Thyroid gland (tissue), 4 donors: ENCODE measurements at regions not wholly inside any gene's neighbourhood (a gene's known extent, or its start where the extent isn't known, plus 50 kb on each side); places are given as distances from the start of the nearest gene placed in this dataset.

ENCODE experiments used
- DNase-seq, 2 donors: peaks; one replicate each; pipeline ENCODE4 v3.0.0-alpha.2; 2019
- H3K27ac ChIP-seq, 3 donors: fragments of 200-600 bp; sonication (generic); 1 replicate in 2 of 3; 2 replicates in 1 of 3; pipeline ENCODE4 v1.5.1; 2016 to 2019; ENCODE audit warnings: mild to moderate bottlenecking in 1 of 3, moderate library complexity in 1 of 3
- H3K27me3 ChIP-seq: fragments of 200-600 bp; sonication (generic); one replicate; pipeline ENCODE4 v1.5.1; 2019
- H3K36me3 ChIP-seq, 2 donors: fragments of 200-600 bp; sonication (generic); one replicate each; pipeline ENCODE4 v1.5.1; 2016 to 2019
- H3K4me1 ChIP-seq, 2 donors: fragments of 200-600 bp; sonication (generic); one replicate each; pipeline ENCODE4 v1.5.1; 2017 to 2019
- H3K4me3 ChIP-seq, 3 donors: fragments of 200-600 bp; sonication (generic); replicated peaks in 1 of 3; 1 replicate in 2 of 3; 2 replicates in 1 of 3; pipeline ENCODE4 v1.5.1; 2016; ENCODE audit warnings: mild to moderate bottlenecking in 1 of 3
- H3K9me3 ChIP-seq: fragments of 200-600 bp; sonication (generic); one replicate; pipeline ENCODE4 v1.5.1; 2017
- CTCF ChIP-seq, 6 experiments: fragments of 200-600 bp in 3 of 6; fragments of 450-650 bp in 3 of 6; sonication (generic) in 3 of 6; IDR thresholded peaks; one replicate each; pipeline ENCODE4 v1.5.1; 2016 to 2019; ENCODE audit warnings: antibody characterized with exemption in 6 of 6, mild to moderate bottlenecking in 2 of 6, inconsistent platforms in 1 of 6, moderate library complexity in 1 of 6
- POLR2A ChIP-seq, 2 donors: fragments of 450-650 bp; IDR thresholded peaks; one replicate each; pipeline ENCODE4 v1.6.1; 2017; ENCODE audit warnings: antibody characterized with exemption in 2 of 2, mild to moderate bottlenecking in 2 of 2, moderate library complexity in 1 of 2
- WGBS, 2 donors: methylation state at CpG; one replicate each; pipeline ENCODE4 v1.1.5; 2017; 5-methylcytosine and 5-hydroxymethylcytosine counted together
- intact Hi-C: fragments of 100-400 bp; cut with DNase I; formaldehyde crosslinking; loops from one replicate; pipeline ENCODE4 v1.15.1; 2023

DNA sequence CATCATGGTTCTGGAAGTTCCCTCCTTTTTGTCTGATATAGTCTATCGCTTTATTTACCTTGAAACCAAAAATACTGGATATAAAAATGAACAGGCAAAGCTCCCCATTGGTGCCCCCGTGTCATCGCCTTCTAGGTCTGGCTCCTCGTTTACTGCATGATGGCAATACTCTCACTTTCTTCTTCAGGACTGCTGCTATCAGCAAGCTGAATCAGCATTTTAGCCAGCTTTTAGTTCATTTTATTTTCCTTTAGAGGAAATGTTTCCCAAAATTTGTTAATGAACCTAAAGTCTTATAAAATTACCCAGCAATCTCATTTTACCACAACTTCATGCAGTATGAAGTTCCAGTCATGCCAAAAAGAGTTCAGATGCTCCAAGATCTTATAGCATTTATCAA, 80.5 kb downstream of the ZIC3 start:
- H3K4me3 ChIP-seq = no peak overlapping the region
- H3K9me3 ChIP-seq = no peaks in the 10 kb centered on the region
- 76 to 82% methylated on average over 4 of the region's 4 CpGs for WGBS, 2 donors
- H3K36me3 ChIP-seq = no peaks in the 10 kb centered on the region
- no peaks in the 10 kb centered on the region for H3K27me3 ChIP-seq
- intact Hi-C loops = no loop called here
- H3K4me1 ChIP-seq = no peaks in the 10 kb centered on the region
- TF ChIP-seq CTCF (IDR thresholded peaks at IDR 0.05) (no peak), POLR2A (IDR thresholded peaks at IDR 0.05) (no peak)
- no peak overlapping the region for H3K27ac ChIP-seq
- no peak for DNase-seq

DNA sequence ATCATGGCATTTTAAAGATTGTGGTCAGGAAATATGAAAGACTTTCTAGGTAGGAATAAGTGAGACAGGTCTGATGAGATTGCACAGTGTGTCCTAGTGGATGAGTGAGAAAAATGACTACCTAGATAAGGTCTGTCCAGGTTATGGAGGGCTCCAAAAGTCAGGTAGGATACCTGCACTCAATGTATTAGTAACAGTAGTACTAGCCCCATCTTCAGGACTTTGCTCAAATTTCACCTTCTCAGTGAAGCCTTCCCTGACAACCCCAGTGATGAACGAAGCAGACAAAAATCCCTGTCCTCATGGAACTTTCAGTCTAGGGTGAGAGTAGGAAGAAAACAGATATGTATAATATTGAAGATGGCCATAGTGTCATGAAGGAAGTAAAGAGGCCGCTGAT, 85.7 kb downstream of the ZIC3 start:
- intact Hi-C loops = no loop called here
- Histone ChIP-seq H3K9me3 (no peaks in the 10 kb centered on the region), H3K27ac (no peak overlapping the region), H3K4me1 (no peaks in the 10 kb centered on the region), H3K27me3 (no peaks in the 10 kb centered on the region), H3K4me3 (no peak overlapping the region), H3K36me3 (no peaks in the 10 kb centered on the region)
- TF ChIP-seq POLR2A (IDR thresholded peaks at IDR 0.05) (no peak), CTCF (IDR thresholded peaks at IDR 0.05) (no peak)
- no peak for DNase-seq
- 83 to 86% methylated on average over 2 of the region's 2 CpGs for WGBS, 2 donors

DNA sequence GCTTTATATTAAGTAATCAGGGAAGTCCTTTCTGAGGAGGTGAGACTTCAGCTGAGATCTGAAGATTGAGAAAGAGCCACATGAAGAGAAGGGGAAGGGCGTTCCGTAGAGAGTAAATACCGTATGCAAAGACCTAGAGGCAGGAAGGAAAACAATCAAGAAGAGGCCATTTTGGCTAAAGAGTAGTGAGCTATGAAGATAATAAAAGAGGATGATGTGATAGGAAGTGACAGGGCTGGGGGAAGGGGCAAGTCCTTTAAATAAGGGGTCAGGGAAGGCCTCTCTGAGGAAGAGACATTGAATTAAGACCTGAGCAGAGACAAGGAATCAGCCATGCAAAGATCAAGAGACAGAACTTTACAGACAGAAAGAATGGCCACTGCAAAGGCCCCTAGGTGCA, 86.2 kb downstream of the ZIC3 start:
- H3K27me3 ChIP-seq = no peaks in the 10 kb centered on the region
- DNase-seq = no peak
- H3K4me1 ChIP-seq = no peaks in the 10 kb centered on the region
- intact Hi-C loops = no loop called here
- H3K27ac ChIP-seq = no peak overlapping the region
- 71 to 75% methylated on average over 3 of the region's 3 CpGs for WGBS, 2 donors
- H3K36me3 ChIP-seq = no peaks in the 10 kb centered on the region
- H3K4me3 ChIP-seq = no peak overlapping the region
- H3K9me3 ChIP-seq = no peaks in the 10 kb centered on the region
- no peak for TF ChIP-seq POLR2A (IDR thresholded peaks at IDR 0.05)
- TF ChIP-seq CTCF (IDR thresholded peaks at IDR 0.05) = no peak

DNA sequence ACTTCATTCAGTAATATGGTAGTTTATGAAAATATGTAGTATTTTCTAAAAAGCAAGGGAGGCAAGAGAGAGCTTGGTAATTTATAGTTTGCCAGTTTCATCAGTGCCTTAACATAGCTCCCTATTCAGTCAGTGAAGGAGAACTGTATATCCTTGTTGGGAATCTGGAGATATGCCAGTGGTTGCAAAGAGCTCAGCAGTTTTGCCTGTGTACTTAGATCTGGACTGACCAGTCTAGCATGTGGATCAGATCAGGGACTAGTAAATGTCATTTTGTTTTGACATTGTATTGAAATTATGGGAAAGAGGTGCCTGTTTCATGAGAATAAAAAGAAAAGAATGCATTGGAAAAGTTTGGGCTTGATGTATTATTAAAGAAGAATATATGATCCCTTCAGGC, 88.6 kb downstream of the ZIC3 start:
- H3K4me1 ChIP-seq = no peaks in the 10 kb centered on the region
- no peak overlapping the region for H3K4me3 ChIP-seq
- H3K27me3 ChIP-seq = no peaks in the 10 kb centered on the region
- H3K9me3 ChIP-seq = no peaks in the 10 kb centered on the region
- no peak for DNase-seq
- no peaks in the 10 kb centered on the region for H3K36me3 ChIP-seq
- no peak overlapping the region for H3K27ac ChIP-seq
- intact Hi-C loops = no loop called here
- TF ChIP-seq CTCF (IDR thresholded peaks at IDR 0.05) (no peak), POLR2A (IDR thresholded peaks at IDR 0.05) (no peak)

DNA sequence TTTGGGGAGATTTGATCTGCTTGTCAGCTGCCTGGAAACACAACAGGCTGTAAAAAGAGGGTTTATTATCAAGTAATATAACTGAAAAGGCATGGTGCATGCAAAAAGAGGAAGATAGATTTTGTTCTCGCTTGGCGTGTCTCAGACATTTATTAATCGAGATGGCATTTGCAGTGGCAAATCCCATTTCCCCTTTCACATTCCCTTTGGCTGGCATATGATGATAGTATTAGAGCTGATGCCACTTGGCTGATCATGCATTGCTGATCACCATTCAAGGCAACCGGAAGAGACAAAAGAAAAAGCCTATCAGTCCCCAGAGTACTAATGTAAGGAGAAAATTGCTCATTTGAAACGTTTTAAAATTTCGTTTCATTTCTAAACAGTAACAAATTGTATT, 101.8 kb downstream of the ZIC3 start:
- Histone ChIP-seq H3K27ac (no peak overlapping the region), H3K4me1 (no peaks in the 10 kb centered on the region), H3K27me3 (no peaks in the 10 kb centered on the region), H3K4me3 (no peak overlapping the region), H3K36me3 (no peaks in the 10 kb centered on the region), H3K9me3 (no peaks in the 10 kb centered on the region)
- DNase-seq = no peak
- 66 to 72% methylated on average over 6 of the region's 6 CpGs for WGBS, 2 donors
- TF ChIP-seq CTCF (IDR thresholded peaks at IDR 0.05) (no peak), POLR2A (IDR thresholded peaks at IDR 0.05) (no peak)
- intact Hi-C loops = no loop called here
